ENCODE measurements at regions not wholly inside any gene's neighbourhood (a gene's known extent, or its start where the extent isn't known, plus 50 kb on each side); places are given as distances from the start of the nearest gene placed in this dataset.

DNA sequence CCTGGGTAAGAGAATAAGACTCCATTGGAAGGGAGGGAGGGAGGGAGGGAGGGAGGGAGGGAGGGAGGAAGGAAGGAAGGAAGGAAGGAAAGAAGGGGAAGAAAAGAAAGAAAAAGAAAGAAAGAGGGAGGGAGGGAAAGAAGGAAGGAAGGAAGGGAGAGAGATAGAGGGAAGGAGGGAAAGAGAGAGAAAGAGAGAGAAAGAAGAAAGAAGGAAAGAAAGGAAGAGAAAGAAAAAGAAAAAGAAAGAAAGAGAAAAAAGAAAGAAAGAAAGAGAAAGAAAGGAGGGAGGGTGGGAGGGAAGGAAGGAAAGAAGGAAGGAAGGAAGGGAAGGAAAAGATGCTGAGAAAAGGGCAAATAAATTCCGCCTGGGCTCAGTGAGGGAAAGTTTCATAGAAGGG is 74.7 kb upstream of the IFNAR2 start:
- H3K4me3 ChIP-seq (ENCODE audit: low read length) = no peak overlapping the region
- no peaks in the 10 kb centered on the region for H3K36me3 ChIP-seq (replicated peaks; ENCODE audit: low read depth, low read length)
- H3K27me3 ChIP-seq (ENCODE audit: low read depth, low read length) = peaks cover 24% of the 10 kb centered on the region
- no peaks in the 10 kb centered on the region for H3K79me2 ChIP-seq (ENCODE audit: low read length)
- no peak overlapping the region for H3K4me2 ChIP-seq (ENCODE audit: low read length)
- H3K9ac ChIP-seq (ENCODE audit: low read length) = no peak overlapping the region
- no peaks in the 10 kb centered on the region for H3K4me1 ChIP-seq (ENCODE audit: low read length)
- no peak overlapping the region for H2AFZ ChIP-seq (ENCODE audit: low read depth, low read length)
- no peak overlapping the region for H3K27ac ChIP-seq (ENCODE audit: low read length)
- H3K9me3 ChIP-seq (ENCODE audit: insufficient read depth, low read length) = no peaks in the 10 kb centered on the region
- TF ChIP-seq, protein P1, sequence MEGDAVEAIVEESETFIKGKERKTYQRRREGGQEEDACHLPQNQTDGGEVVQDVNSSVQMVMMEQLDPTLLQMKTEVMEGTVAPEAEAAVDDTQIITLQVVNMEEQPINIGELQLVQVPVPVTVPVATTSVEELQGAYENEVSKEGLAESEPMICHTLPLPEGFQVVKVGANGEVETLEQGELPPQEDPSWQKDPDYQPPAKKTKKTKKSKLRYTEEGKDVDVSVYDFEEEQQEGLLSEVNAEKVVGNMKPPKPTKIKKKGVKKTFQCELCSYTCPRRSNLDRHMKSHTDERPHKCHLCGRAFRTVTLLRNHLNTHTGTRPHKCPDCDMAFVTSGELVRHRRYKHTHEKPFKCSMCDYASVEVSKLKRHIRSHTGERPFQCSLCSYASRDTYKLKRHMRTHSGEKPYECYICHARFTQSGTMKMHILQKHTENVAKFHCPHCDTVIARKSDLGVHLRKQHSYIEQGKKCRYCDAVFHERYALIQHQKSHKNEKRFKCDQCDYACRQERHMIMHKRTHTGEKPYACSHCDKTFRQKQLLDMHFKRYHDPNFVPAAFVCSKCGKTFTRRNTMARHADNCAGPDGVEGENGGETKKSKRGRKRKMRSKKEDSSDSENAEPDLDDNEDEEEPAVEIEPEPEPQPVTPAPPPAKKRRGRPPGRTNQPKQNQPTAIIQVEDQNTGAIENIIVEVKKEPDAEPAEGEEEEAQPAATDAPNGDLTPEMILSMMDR (IDR thresholded peaks at IDR 0.05; ENCODE audit: low read depth, low read length) = no peak
- TF ChIP-seq EZH2phosphoT487 (IDR thresholded peaks at IDR 0.05; ENCODE audit: low read depth) = no peak
- no peaks in the 10 kb centered on the region for H4K20me1 ChIP-seq (ENCODE audit: insufficient read depth, low read length)

DNA sequence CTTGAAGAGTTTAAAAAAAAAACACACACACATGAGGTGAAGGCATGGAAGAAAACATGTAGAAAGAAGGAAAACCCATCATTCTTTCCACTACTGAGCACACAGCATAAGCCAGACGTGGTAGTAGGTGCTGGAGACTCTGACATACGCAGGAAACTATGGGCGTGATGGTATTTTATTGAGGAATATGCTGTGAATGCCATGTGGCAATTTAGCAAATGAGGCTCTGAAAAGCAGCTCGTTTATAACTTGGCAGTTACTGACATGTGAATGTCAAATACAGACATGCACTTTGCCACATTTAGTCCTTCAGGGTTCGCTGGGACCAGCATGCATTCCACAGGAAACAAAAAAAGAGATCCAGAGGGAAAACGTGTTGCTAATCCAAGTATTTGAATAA is 74.3 kb upstream of the IFNAR2 start:
- Histone ChIP-seq H3K4me1 (ENCODE audit: low read length) (no peaks in the 10 kb centered on the region), H3K9me3 (ENCODE audit: insufficient read depth, low read length) (no peaks in the 10 kb centered on the region), H3K36me3 (replicated peaks; ENCODE audit: low read depth, low read length) (no peaks in the 10 kb centered on the region), H3K4me3 (ENCODE audit: low read length) (no peak overlapping the region), H2AFZ (ENCODE audit: low read depth, low read length) (no peak overlapping the region), H3K9ac (ENCODE audit: low read length) (no peak overlapping the region), H4K20me1 (ENCODE audit: insufficient read depth, low read length) (no peaks in the 10 kb centered on the region), H3K27me3 (ENCODE audit: low read depth, low read length) (peaks cover 26% of the 10 kb centered on the region), H3K27ac (ENCODE audit: low read length) (no peak overlapping the region), H3K4me2 (ENCODE audit: low read length) (no peak overlapping the region), H3K79me2 (ENCODE audit: low read length) (no peaks in the 10 kb centered on the region)
- TF ChIP-seq EZH2phosphoT487 (IDR thresholded peaks at IDR 0.05; ENCODE audit: low read depth) = no peak
- TF ChIP-seq, protein P1 (IDR thresholded peaks at IDR 0.05; ENCODE audit: low read depth, low read length) = no peak

DNA sequence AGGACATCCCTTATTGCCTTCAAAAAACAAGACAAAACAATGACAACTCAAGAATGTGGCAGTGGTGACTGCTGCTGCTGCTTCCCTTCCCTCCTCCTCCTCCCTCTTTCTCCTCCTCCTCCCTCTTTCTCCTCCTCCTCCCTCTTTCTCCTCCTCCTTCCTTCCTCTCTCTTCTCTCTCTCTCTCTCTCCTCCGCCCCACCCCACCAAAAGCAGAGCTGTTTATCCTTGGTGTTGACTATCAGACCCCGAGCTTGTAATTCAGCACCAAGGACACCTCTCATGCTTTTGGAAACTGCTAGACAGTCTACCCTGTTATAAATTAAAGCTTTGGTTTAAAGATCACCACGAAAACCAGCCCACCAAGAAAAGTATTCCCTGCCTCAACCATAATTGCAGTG is 72.4 kb upstream of the IFNAR2 start:
- H3K4me2 ChIP-seq (ENCODE audit: low read length) = no peak overlapping the region
- no peak overlapping the region for H3K9ac ChIP-seq (ENCODE audit: low read length)
- no peaks in the 10 kb centered on the region for H4K20me1 ChIP-seq (ENCODE audit: insufficient read depth, low read length)
- H3K36me3 ChIP-seq (replicated peaks; ENCODE audit: low read depth, low read length) = no peaks in the 10 kb centered on the region
- no peak overlapping the region for H3K4me3 ChIP-seq (ENCODE audit: low read length)
- H3K27me3 ChIP-seq (ENCODE audit: low read depth, low read length) = peaks cover 29% of the 10 kb centered on the region
- H3K79me2 ChIP-seq (ENCODE audit: low read length) = no peaks in the 10 kb centered on the region
- H3K27ac ChIP-seq (ENCODE audit: low read length) = no peak overlapping the region
- TF ChIP-seq, protein P1 (IDR thresholded peaks at IDR 0.05; ENCODE audit: low read depth, low read length) = no peak
- no peak for TF ChIP-seq EZH2phosphoT487 (IDR thresholded peaks at IDR 0.05; ENCODE audit: low read depth)
- H2AFZ ChIP-seq (ENCODE audit: low read depth, low read length) = no peak overlapping the region
- H3K9me3 ChIP-seq (ENCODE audit: insufficient read depth, low read length) = no peaks in the 10 kb centered on the region
- H3K4me1 ChIP-seq (ENCODE audit: low read length) = no peaks in the 10 kb centered on the region

DNA sequence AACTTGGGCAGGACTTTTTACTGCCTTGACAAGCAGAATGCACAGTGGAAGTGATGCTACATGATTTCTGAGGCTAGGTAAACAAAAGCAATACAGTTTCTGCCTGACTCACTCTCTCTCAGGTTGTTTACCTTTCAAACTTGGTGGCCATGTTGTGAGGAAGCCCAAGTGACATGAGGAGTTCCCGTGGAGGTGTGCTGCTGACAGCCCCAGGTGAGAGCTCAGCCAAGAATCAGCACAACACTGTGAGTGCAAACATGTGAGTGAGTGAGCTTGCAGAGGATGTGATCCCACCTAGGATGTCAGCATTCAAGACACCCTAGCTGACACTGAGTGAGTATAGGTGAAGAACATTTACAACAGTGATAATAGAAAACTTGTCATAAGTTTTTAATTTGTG is 71.1 kb upstream of the IFNAR2 start:
- no peaks in the 10 kb centered on the region for H3K4me1 ChIP-seq (ENCODE audit: low read length)
- no peak overlapping the region for H3K27ac ChIP-seq (ENCODE audit: low read length)
- H4K20me1 ChIP-seq (ENCODE audit: insufficient read depth, low read length) = no peaks in the 10 kb centered on the region
- H3K4me2 ChIP-seq (ENCODE audit: low read length) = no peak overlapping the region
- H3K27me3 ChIP-seq (ENCODE audit: low read depth, low read length) = peaks cover 29% of the 10 kb centered on the region
- no peak overlapping the region for H2AFZ ChIP-seq (ENCODE audit: low read depth, low read length)
- H3K4me3 ChIP-seq (ENCODE audit: low read length) = no peak overlapping the region
- H3K9ac ChIP-seq (ENCODE audit: low read length) = no peak overlapping the region
- H3K79me2 ChIP-seq (ENCODE audit: low read length) = no peaks in the 10 kb centered on the region
- H3K9me3 ChIP-seq (ENCODE audit: insufficient read depth, low read length) = no peaks in the 10 kb centered on the region
- H3K36me3 ChIP-seq (replicated peaks; ENCODE audit: low read depth, low read length) = no peaks in the 10 kb centered on the region
- no peak for TF ChIP-seq EZH2phosphoT487 (IDR thresholded peaks at IDR 0.05; ENCODE audit: low read depth)
- TF ChIP-seq, protein P1 (IDR thresholded peaks at IDR 0.05; ENCODE audit: low read depth, low read length) = no peak
